PC-9 (cell line): ENCODE measurements at regions not wholly inside any gene's neighbourhood (a gene's known extent, or its start where the extent isn't known, plus 50 kb on each side); places are given as distances from the start of the nearest gene placed in this dataset.

Experiments used
- BruUV-seq: library from RNA; stranded (reverse); fragments of 400-500 nt; replicated peaks from 2 replicates; lab custom pipeline; 2021; lab: Mats Ljungman, UMichigan
- CTCF ChIA-PET: fragments of 300-600 bp; sonication (Branson Sonifier 250); formaldehyde crosslinking; loops from one replicate; lab custom pipeline; 2022; ENCODE audit warnings: antibody characterized with exemption; lab: Charles Lee
- POLR2A ChIA-PET: fragments of 300-600 bp; sonication (Branson Sonifier 250); formaldehyde crosslinking; loops from one replicate; lab custom pipeline; 2022; ENCODE audit warnings: antibody characterized with exemption; ENCODE audit not compliant: unreplicated experiment; lab: Charles Lee
- DNase-seq, 2 experiments: peaks; one replicate each; pipeline versions ENCODE4 v3.0.0 to v3.0.0-alpha.2; 2015 to 2022; ENCODE audit warnings: mixed read lengths in 1 of 2
- H2AFZ ChIP-seq: fragments of 200-600 bp; sonication (generic); 2 replicates; pipeline ENCODE4 v1.8.1; 2017; ENCODE audit warnings: antibody characterized with exemption
- H3F3A ChIP-seq: fragments of 200-600 bp; sonication (generic); 2 replicates; pipeline ENCODE4 v1.8.1; 2017; ENCODE audit warnings: antibody characterized with exemption, mild to moderate bottlenecking, low read depth; ENCODE audit not compliant: insufficient read depth
- H3K27ac ChIP-seq: fragments of 200-600 bp; sonication (generic); 2 replicates; pipeline ENCODE4 v1.6.1; 2016; ENCODE audit warnings: mixed run types
- H3K27me3 ChIP-seq: fragments of 200-600 bp; sonication (generic); 2 replicates; pipeline ENCODE4 v1.6.1; 2016; ENCODE audit warnings: low read depth, mixed run types; ENCODE audit not compliant: insufficient read depth
- H3K36me3 ChIP-seq: fragments of 200-600 bp; sonication (generic); 2 replicates; pipeline ENCODE4 v1.6.1; 2016; ENCODE audit warnings: low read depth, mixed run types
- H3K4me1 ChIP-seq: fragments of 200-600 bp; sonication (generic); replicated peaks from 2 replicates; pipeline ENCODE4 v1.6.1; 2016; ENCODE audit warnings: mixed run types; ENCODE audit not compliant: insufficient read depth
- H3K4me2 ChIP-seq: fragments of 200-600 bp; sonication (generic); 2 replicates; pipeline ENCODE4 v1.6.1; 2017; ENCODE audit warnings: mixed run types
- H3K4me3 ChIP-seq: fragments of 200-600 bp; sonication (generic); 2 replicates; pipeline ENCODE4 v1.6.1; 2016; ENCODE audit warnings: mixed run types
- H3K79me2 ChIP-seq: fragments of 200-600 bp; sonication (generic); 2 replicates; pipeline ENCODE4 v1.6.1; 2017; ENCODE audit warnings: low read depth, mixed run types
- H3K9me2 ChIP-seq: fragments of 200-600 bp; sonication (generic); 2 replicates; pipeline ENCODE4 v1.8.1; 2017; ENCODE audit warnings: mild to moderate bottlenecking; ENCODE audit not compliant: insufficient read depth
- H3K9me3 ChIP-seq: fragments of 200-600 bp; sonication (generic); 2 replicates; pipeline ENCODE4 v1.8.1; 2016; ENCODE audit warnings: low read depth; ENCODE audit not compliant: insufficient read depth
- H4K20me1 ChIP-seq: fragments of 200-600 bp; sonication (generic); 2 replicates; pipeline ENCODE4 v1.8.1; 2017; ENCODE audit not compliant: insufficient read depth
- CTCF ChIP-seq: fragments of 200-600 bp; sonication (generic); conservative IDR thresholded peaks from 2 replicates; pipeline ENCODE4 v1.6.1; 2017; ENCODE audit warnings: mixed run types, antibody characterized with exemption, mild to moderate bottlenecking, moderate library complexity
- EZH2 ChIP-seq: fragments of 200-600 bp; sonication (generic); IDR thresholded peaks from 2 replicates; pipeline ENCODE4 v1.8.0; 2017; ENCODE audit warnings: antibody characterized with exemption, low read depth
- intact Hi-C: fragments of 100-400 bp; cut with micrococcal nuclease; formaldehyde crosslinking; loops from one replicate; pipeline ENCODE4 v1.10.0; 2022; ENCODE audit not compliant: unreplicated experiment

- intact Hi-C loops = no loop called here
- ChIA-PET CTCF (no interaction called here), POLR2A (no interaction called here)
- no peak overlapping the region for H3K4me2 ChIP-seq
- no peak overlapping the region for H2AFZ ChIP-seq
- H3K36me3 ChIP-seq = no peaks in the 10 kb centered on the region
- DNase-seq = no peak
- no peaks in the 10 kb centered on the region for H3K27me3 ChIP-seq
- H3K9me3 ChIP-seq = no peaks in the 10 kb centered on the region
- BruUV-seq = no TSS peak
- H3K4me1 ChIP-seq = no peaks in the 10 kb centered on the region
- TF ChIP-seq CTCF (no peak), EZH2 (no peak)
- H3F3A ChIP-seq = no peaks in the 10 kb centered on the region
- H3K9me2 ChIP-seq = no peaks in the 10 kb centered on the region
- no peak overlapping the region for H3K4me3 ChIP-seq
- no peak overlapping the region for H3K27ac ChIP-seq
- no peaks in the 10 kb centered on the region for H3K79me2 ChIP-seq
- H4K20me1 ChIP-seq = no peaks in the 10 kb centered on the region
Measured at GRCh38 chr7:47145982-47146381, 435.9 kb downstream of the TNS3 start.

GRCh38 chr7:47145186-47145725, 436.7 kb downstream of the TNS3 start:
- ChIA-PET CTCF (no interaction called here), POLR2A (no interaction called here)
- H3K79me2 ChIP-seq = no peaks in the 10 kb centered on the region
- no peaks in the 10 kb centered on the region for H3K36me3 ChIP-seq
- H3K27ac ChIP-seq = no peak overlapping the region
- no peaks in the 10 kb centered on the region for H3K9me3 ChIP-seq
- no peaks in the 10 kb centered on the region for H3K4me1 ChIP-seq
- TF ChIP-seq CTCF (no peak), EZH2 (no peak)
- no TSS peak for BruUV-seq
- H3K4me3 ChIP-seq = no peak overlapping the region
- no peaks in the 10 kb centered on the region for H3F3A ChIP-seq
- H4K20me1 ChIP-seq = no peaks in the 10 kb centered on the region
- intact Hi-C loops = no loop called here
- H3K9me2 ChIP-seq = no peaks in the 10 kb centered on the region
- H2AFZ ChIP-seq = no peak overlapping the region
- no peak overlapping the region for H3K4me2 ChIP-seq
- no peaks in the 10 kb centered on the region for H3K27me3 ChIP-seq
- DNase-seq = no peak

GRCh38 chr7:47143339-47143738, 438.6 kb downstream of the TNS3 start:
- H3K4me3 ChIP-seq = no peak overlapping the region
- H3K4me1 ChIP-seq = no peaks in the 10 kb centered on the region
- ChIA-PET CTCF (interaction anchor here (0.6 kb wide), 1 partner anchor 1234 kb away, joined by 3 read pairs; no protein-coding TSS in a partner anchor), POLR2A (no interaction called here)
- no peaks in the 10 kb centered on the region for H3K9me3 ChIP-seq
- no peaks in the 10 kb centered on the region for H3K27me3 ChIP-seq
- no peaks in the 10 kb centered on the region for H3F3A ChIP-seq
- BruUV-seq = no TSS peak
- H2AFZ ChIP-seq = no peak overlapping the region
- H3K36me3 ChIP-seq = no peaks in the 10 kb centered on the region
- no peak overlapping the region for H3K4me2 ChIP-seq
- H4K20me1 ChIP-seq = no peaks in the 10 kb centered on the region
- H3K9me2 ChIP-seq = no peaks in the 10 kb centered on the region
- no peaks in the 10 kb centered on the region for H3K79me2 ChIP-seq
- intact Hi-C loops = no loop called here
- no peak overlapping the region for H3K27ac ChIP-seq
- DNase-seq = no peak
- TF ChIP-seq EZH2 (no peak), CTCF (no peak)
